Superior temporal gyrus (tissue), 1 donor: ENCODE measurements at regions not wholly inside any gene's neighbourhood (a gene's known extent, or its start where the extent isn't known, plus 50 kb on each side); places are given as distances from the start of the nearest gene placed in this dataset.
"Not testable (repeated sequence)": the region's sequence is repeated elsewhere in the genome, so short reads cannot be mapped to it uniquely, and the experiment has no call there.

Experiments
- DNase-seq: peaks from one replicate; pipeline ENCODE4 v3.0.0-alpha.2; 2016; ENCODE audit errors: extremely low spot score

- DNase-seq: not testable (repeated sequence)
These were observed 270.4 kb upstream of the PLCXD1 start for GRCh38 chrX:10469-11458.

GRCh38 chrX:13821-14443, 267.2 kb upstream of the PLCXD1 start:
- not testable (repeated sequence) for DNase-seq

- DNase-seq: not testable (repeated sequence)
These were observed 266.7 kb upstream of the PLCXD1 start for GRCh38 chrX:14452-14851.

- DNase-seq: not testable (repeated sequence)
These were observed 262.3 kb upstream of the PLCXD1 start for GRCh38 chrX:18768-19454.

GRCh38 chrX:19455-19827, 261.7 kb upstream of the PLCXD1 start:
- not testable (repeated sequence) for DNase-seq

- peak; percentile 2 for DNase-seq
These were observed 261.1 kb upstream of the PLCXD1 start for GRCh38 chrX:19912-20571.

- DNase-seq: not testable (repeated sequence)
These were observed 257.0 kb upstream of the PLCXD1 start for GRCh38 chrX:24139-24538.
